ENCODE measurements at regions not wholly inside any gene's neighbourhood (a gene's known extent, or its start where the extent isn't known, plus 50 kb on each side); places are given as distances from the start of the nearest gene placed in this dataset.

GRCh38 chr7:25320791-25321190 lies 92.5 kb upstream of the NPVF start:
- 79 to 83% methylated on average over 2 of the region's 2 CpGs for WGBS, 2 donors (ENCODE audit: low coverage in 1 of 2)
- no peaks in the 10 kb centered on the region for H3K27me3 ChIP-seq
- no peak for ATAC-seq
- H3K4me3 ChIP-seq: no peak overlapping the region
- TF ChIP-seq CTCF (IDR thresholded peaks at IDR 0.05) (no peak), POLR2A (IDR thresholded peaks at IDR 0.05) (no peak), EP300 (IDR thresholded peaks at IDR 0.05) (no peak), POLR2AphosphoS5 (IDR thresholded peaks at IDR 0.05) (no peak)
- H3K36me3 ChIP-seq: no peaks in the 10 kb centered on the region
- peaks cover 0 to 4% (median 0%) of the 10 kb centered on the region in 3 donors for H3K4me1 ChIP-seq
- no peaks in the 10 kb centered on the region for H3K9me3 ChIP-seq
- no peak overlapping the region for H3K27ac ChIP-seq

GRCh38 chr7:25321424-25321823 lies 93.1 kb upstream of the NPVF start:
- H3K9me3 ChIP-seq: no peaks in the 10 kb centered on the region
- TF ChIP-seq POLR2A (IDR thresholded peaks at IDR 0.05): no peak
- no peak for TF ChIP-seq POLR2AphosphoS5 (IDR thresholded peaks at IDR 0.05)
- TF ChIP-seq CTCF (IDR thresholded peaks at IDR 0.05): no peak
- no peak for TF ChIP-seq EP300 (IDR thresholded peaks at IDR 0.05)
- H3K4me3 ChIP-seq: no peak overlapping the region
- ATAC-seq: no peak
- no peaks in the 10 kb centered on the region for H3K36me3 ChIP-seq
- no peak overlapping the region for H3K27ac ChIP-seq
- H3K27me3 ChIP-seq: no peaks in the 10 kb centered on the region
- whole genome bisulfite sequencing, 2 donors (ENCODE audit: low coverage in 1 of 2): 61 to 70% methylated on average over 4 of the region's 5 CpGs
- H3K4me1 ChIP-seq: peaks cover 0 to 4% (median 0%) of the 10 kb centered on the region in 3 donors

- WGBS, 2 donors (ENCODE audit: low coverage in 1 of 2): 77 to 78% methylated on average over 2 to 3 of the region's 3 CpGs
- Histone ChIP-seq H3K4me3 (no peak overlapping the region), H3K27ac (no peak overlapping the region), H3K4me1 (peaks cover 0 to 4% (median 0%) of the 10 kb centered on the region in 3 donors), H3K9me3 (no peaks in the 10 kb centered on the region), H3K36me3 (no peaks in the 10 kb centered on the region), H3K27me3 (no peaks in the 10 kb centered on the region)
- TF ChIP-seq EP300 (IDR thresholded peaks at IDR 0.05) (no peak), CTCF (IDR thresholded peaks at IDR 0.05) (no peak), POLR2AphosphoS5 (IDR thresholded peaks at IDR 0.05) (no peak), POLR2A (IDR thresholded peaks at IDR 0.05) (no peak)
- ATAC-seq: no peak
These were observed 94.2 kb upstream of the NPVF start for GRCh38 chr7:25322473-25322872.

GRCh38 chr7:25325186-25325757 lies 97.0 kb upstream of the NPVF start:
- no peak overlapping the region for H3K27ac ChIP-seq
- ATAC-seq: no peak
- TF ChIP-seq POLR2AphosphoS5 (IDR thresholded peaks at IDR 0.05): no peak
- no peak for TF ChIP-seq EP300 (IDR thresholded peaks at IDR 0.05)
- TF ChIP-seq POLR2A (IDR thresholded peaks at IDR 0.05): no peak
- no peak for TF ChIP-seq CTCF (IDR thresholded peaks at IDR 0.05)
- no peaks in the 10 kb centered on the region for H3K4me1 ChIP-seq
- no peaks in the 10 kb centered on the region for H3K36me3 ChIP-seq
- WGBS, 2 donors (ENCODE audit: low coverage in 1 of 2): 58 to 64% methylated on average over 2 of the region's 2 CpGs
- no peaks in the 10 kb centered on the region for H3K9me3 ChIP-seq
- H3K27me3 ChIP-seq: no peaks in the 10 kb centered on the region
- H3K4me3 ChIP-seq: no peak overlapping the region

- Histone ChIP-seq H3K27ac (no peak overlapping the region), H3K27me3 (no peaks in the 10 kb centered on the region), H3K4me1 (no peaks in the 10 kb centered on the region), H3K4me3 (no peak overlapping the region), H3K36me3 (no peaks in the 10 kb centered on the region), H3K9me3 (no peaks in the 10 kb centered on the region)
- no peak for ATAC-seq
- no peak for TF ChIP-seq POLR2AphosphoS5 (IDR thresholded peaks at IDR 0.05)
- no peak for TF ChIP-seq POLR2A (IDR thresholded peaks at IDR 0.05)
- TF ChIP-seq CTCF (IDR thresholded peaks at IDR 0.05): no peak
- no peak for TF ChIP-seq EP300 (IDR thresholded peaks at IDR 0.05)
- 80 to 90% methylated on average over 2 to 14 of the region's 19 CpGs for WGBS, 2 donors (ENCODE audit: low coverage in 1 of 2)
These were observed 98.3 kb upstream of the NPVF start for GRCh38 chr7:25326501-25327156.

Measured in gastroesophageal sphincter (tissue), 4 donors.